ENCODE measurements at regions not wholly inside any gene's neighbourhood (a gene's known extent, or its start where the extent isn't known, plus 50 kb on each side); places are given as distances from the start of the nearest gene placed in this dataset.

GRCh38 chr4:110306303-110306702 is 107.9 kb upstream of the ELOVL6 start:
- Histone ChIP-seq H3K4me1 (no peaks in the 10 kb centered on the region), H3K4me3 (no peak overlapping the region), H3K36me3 (no peaks in the 10 kb centered on the region), H3K27me3 (no peaks in the 10 kb centered on the region), H3K9me3 (no peaks in the 10 kb centered on the region), H3K27ac (no peak overlapping the region)
- TF ChIP-seq EP300 (IDR thresholded peaks at IDR 0.05; ENCODE audit: low read depth) (no peak), POLR2A (IDR thresholded peaks at IDR 0.05) (no peak), POLR2AphosphoS5 (IDR thresholded peaks at IDR 0.05) (no peak)
- TF ChIP-seq, protein P1, sequence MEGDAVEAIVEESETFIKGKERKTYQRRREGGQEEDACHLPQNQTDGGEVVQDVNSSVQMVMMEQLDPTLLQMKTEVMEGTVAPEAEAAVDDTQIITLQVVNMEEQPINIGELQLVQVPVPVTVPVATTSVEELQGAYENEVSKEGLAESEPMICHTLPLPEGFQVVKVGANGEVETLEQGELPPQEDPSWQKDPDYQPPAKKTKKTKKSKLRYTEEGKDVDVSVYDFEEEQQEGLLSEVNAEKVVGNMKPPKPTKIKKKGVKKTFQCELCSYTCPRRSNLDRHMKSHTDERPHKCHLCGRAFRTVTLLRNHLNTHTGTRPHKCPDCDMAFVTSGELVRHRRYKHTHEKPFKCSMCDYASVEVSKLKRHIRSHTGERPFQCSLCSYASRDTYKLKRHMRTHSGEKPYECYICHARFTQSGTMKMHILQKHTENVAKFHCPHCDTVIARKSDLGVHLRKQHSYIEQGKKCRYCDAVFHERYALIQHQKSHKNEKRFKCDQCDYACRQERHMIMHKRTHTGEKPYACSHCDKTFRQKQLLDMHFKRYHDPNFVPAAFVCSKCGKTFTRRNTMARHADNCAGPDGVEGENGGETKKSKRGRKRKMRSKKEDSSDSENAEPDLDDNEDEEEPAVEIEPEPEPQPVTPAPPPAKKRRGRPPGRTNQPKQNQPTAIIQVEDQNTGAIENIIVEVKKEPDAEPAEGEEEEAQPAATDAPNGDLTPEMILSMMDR (IDR thresholded peaks at IDR 0.05) = no peak
- no peak for DNase-seq
- WGBS, 2 donors (ENCODE audit: low coverage in 1 of 2) = 59 to 63% methylated on average over 2 of the region's 2 CpGs
- in situ Hi-C loops (cut with MboI; ENCODE audit: low pct_ligation_motif_present in 1 of 4, low pct_unique_long_range_greater_than_20kb in 1 of 4, low sequenced_read_pairs in 3 of 4) (loop anchor here in 1 of 4 donors (25.0 kb wide), 1 partner anchor 294 kb away; no protein-coding TSS in a partner anchor), intact Hi-C loops (cut with DNase I; ENCODE audit: low total_unique reads) (no loop called here)

- WGBS, 2 donors (ENCODE audit: low coverage in 1 of 2) = 75 to 77% methylated on average over 4 of the region's 4 CpGs
- H3K27me3 ChIP-seq = no peaks in the 10 kb centered on the region
- intact Hi-C loops (cut with DNase I; ENCODE audit: low total_unique reads) = no loop called here
These were observed 107.0 kb upstream of the ELOVL6 start for GRCh38 chr4:110305455-110305854.

GRCh38 chr4:110296892-110297291 is 98.5 kb upstream of the ELOVL6 start:
- Histone ChIP-seq H3K27me3 (no peaks in the 10 kb centered on the region), H3K27ac (no peak overlapping the region), H3K4me3 (no peak overlapping the region), H3K36me3 (no peaks in the 10 kb centered on the region), H3K9me3 (no peaks in the 10 kb centered on the region), H3K4me1 (no peaks in the 10 kb centered on the region)
- DNase-seq = no peak
- intact Hi-C loops (cut with DNase I; ENCODE audit: low total_unique reads) (no loop called here), in situ Hi-C loops (cut with MboI; ENCODE audit: low pct_ligation_motif_present in 1 of 4, low pct_unique_long_range_greater_than_20kb in 1 of 4, low sequenced_read_pairs in 3 of 4) (no loop called here)
- TF ChIP-seq, protein P1 (IDR thresholded peaks at IDR 0.05) = no peak
- no peak for TF ChIP-seq EP300 (IDR thresholded peaks at IDR 0.05; ENCODE audit: low read depth)
- no peak for TF ChIP-seq POLR2AphosphoS5 (IDR thresholded peaks at IDR 0.05)
- TF ChIP-seq POLR2A (IDR thresholded peaks at IDR 0.05) = no peak
- WGBS, 2 donors (ENCODE audit: low coverage in 1 of 2) = 67 to 72% methylated on average over 2 of the region's 2 CpGs

More at GRCh38 chr4:110305455-110305854, 107.0 kb upstream of the ELOVL6 start:
- no peak for TF ChIP-seq EP300 (IDR thresholded peaks at IDR 0.05; ENCODE audit: low read depth)
- TF ChIP-seq, protein P1 (IDR thresholded peaks at IDR 0.05) = no peak
- TF ChIP-seq POLR2AphosphoS5 (IDR thresholded peaks at IDR 0.05) = no peak
- no peak for TF ChIP-seq POLR2A (IDR thresholded peaks at IDR 0.05)
- in situ Hi-C loops (cut with MboI; ENCODE audit: low pct_ligation_motif_present in 1 of 4, low pct_unique_long_range_greater_than_20kb in 1 of 4, low sequenced_read_pairs in 3 of 4) = loop anchor here in 1 of 4 donors (25.0 kb wide), 1 partner anchor 293 kb away; no protein-coding TSS in a partner anchor
- Histone ChIP-seq H3K9me3 (no peaks in the 10 kb centered on the region), H3K4me1 (no peaks in the 10 kb centered on the region), H3K27ac (no peak overlapping the region), H3K36me3 (no peaks in the 10 kb centered on the region), H3K4me3 (no peak overlapping the region)
- no peak for DNase-seq

DNA sequence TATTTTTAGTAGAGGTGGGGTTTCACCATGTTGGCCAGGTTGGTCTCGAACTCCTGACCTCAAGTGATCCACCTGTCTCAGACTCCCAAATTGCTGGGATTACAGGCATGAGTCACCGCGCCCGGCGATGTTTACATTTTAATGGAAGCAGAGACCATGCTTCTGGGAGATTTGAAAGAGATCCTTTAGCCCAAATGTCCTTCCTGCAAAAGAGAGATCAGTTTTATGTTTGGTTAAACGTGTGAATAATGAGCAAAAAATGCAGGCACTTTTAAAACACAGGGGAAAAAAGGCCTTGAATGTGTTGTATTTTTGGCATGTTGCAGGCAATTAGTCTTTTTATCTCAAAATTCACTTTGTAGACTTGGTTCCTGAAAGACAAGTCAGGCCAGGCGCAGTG is 95.8 kb upstream of the ELOVL6 start:
- Histone ChIP-seq H3K4me1 (no peaks in the 10 kb centered on the region), H3K36me3 (no peaks in the 10 kb centered on the region), H3K27ac (no peak overlapping the region), H3K27me3 (no peaks in the 10 kb centered on the region), H3K4me3 (no peak overlapping the region), H3K9me3 (no peaks in the 10 kb centered on the region)
- DNase-seq = no peak
- in situ Hi-C loops (cut with MboI; ENCODE audit: low pct_ligation_motif_present in 1 of 4, low pct_unique_long_range_greater_than_20kb in 1 of 4, low sequenced_read_pairs in 3 of 4) = no loop called here
- no peak for TF ChIP-seq POLR2AphosphoS5 (IDR thresholded peaks at IDR 0.05)
- TF ChIP-seq EP300 (IDR thresholded peaks at IDR 0.05; ENCODE audit: low read depth) = no peak
- TF ChIP-seq, protein P1 (IDR thresholded peaks at IDR 0.05) = no peak
- no peak for TF ChIP-seq POLR2A (IDR thresholded peaks at IDR 0.05)
- 77 to 80% methylated on average over 6 to 7 of the region's 7 CpGs for WGBS, 2 donors (ENCODE audit: low coverage in 1 of 2)
- intact Hi-C loops (cut with DNase I; ENCODE audit: low total_unique reads) = no loop called here

Data from transverse colon (tissue), 4 donors.